ENCODE measurements at regions not wholly inside any gene's neighbourhood (a gene's known extent, or its start where the extent isn't known, plus 50 kb on each side); places are given as distances from the start of the nearest gene placed in this dataset.
"Not testable (repeated sequence)": the region's sequence is repeated elsewhere in the genome, so short reads cannot be mapped to it uniquely, and the experiment has no call there.

DNA sequence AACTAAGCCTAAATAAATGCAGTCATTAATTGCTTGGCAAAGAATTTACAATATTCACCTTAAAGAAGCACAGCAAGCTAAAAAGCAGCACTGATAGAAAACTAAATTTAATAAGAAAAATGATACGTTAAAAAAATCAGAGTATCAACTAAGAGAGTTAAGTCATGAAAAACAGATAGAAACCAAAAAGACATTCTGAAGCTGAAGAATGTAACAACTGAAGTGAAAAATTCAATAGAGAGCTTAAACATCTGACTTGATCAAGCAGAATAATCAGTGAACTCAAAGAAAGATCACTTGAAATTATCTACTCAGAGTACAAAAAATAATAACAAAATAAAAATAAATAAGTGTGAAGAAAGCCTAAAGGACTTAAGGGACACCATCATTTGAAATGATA is 588.0 kb upstream of the HS3ST1 start:
- DNase-seq, result no peak

DNA sequence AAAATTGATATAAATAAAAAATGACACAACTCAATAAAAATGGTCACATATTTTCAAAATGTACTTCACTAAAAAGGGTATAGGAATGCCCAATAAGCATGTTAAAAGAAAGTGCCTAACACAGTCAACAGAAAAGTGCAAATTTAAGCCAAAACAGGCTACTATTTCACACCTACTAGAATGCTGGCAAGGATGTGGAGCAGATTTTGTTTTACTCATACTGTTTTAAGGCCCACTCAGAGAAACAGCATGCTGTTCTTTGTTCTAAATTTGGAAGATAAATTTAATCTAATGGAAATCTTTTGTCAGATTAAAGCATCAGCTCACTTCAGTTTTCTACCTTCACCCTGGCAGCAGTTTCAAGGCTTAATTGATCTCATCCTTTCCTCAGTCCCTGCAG is 576.8 kb upstream of the HS3ST1 start:
- no peak for DNase-seq

DNA sequence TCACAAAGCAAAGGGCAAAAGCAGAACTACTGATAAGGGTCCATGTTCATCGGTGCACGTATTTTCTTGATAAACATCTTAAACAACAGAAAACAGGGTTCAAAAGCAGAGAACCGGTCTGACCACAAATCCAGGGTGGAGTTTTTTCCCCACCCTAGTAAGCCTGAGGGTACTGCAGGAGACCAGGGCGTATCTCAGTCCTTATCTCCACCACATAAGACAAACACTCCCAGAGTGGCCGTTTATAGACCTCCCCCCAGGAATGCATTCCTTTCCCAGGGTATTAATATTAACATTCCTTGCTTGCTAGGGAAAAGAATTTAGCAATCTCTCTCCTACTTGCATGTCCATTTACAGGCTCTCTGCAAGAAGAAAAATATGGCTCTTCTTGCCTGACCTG is 567.9 kb upstream of the HS3ST1 start:
- not testable (repeated sequence) for DNase-seq

DNA sequence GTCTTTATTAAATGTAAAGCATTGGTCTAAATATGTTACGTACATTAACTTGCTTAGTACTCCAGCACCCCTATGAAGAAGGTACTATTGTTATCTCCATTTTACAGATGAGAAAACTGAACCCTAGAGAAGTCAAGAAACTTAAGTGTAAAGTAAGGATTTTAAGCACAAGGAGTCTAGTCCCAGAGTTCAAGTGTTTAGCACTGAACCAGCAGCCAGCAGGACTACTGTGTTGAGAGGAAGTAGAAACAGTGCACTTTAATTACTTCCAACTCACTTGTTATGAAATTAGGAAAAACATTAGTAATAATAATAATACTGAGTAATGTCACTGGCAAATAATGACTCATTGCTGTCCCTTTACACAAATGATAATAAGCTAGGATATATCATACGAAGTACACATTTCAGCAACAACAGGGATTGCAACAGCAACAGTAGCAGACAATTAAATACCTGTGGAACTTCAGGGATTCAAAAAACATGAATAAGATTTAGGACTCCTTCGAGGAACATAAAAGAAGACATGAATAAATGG is 548.1 kb upstream of the HS3ST1 start:
- no peak for DNase-seq

DNA sequence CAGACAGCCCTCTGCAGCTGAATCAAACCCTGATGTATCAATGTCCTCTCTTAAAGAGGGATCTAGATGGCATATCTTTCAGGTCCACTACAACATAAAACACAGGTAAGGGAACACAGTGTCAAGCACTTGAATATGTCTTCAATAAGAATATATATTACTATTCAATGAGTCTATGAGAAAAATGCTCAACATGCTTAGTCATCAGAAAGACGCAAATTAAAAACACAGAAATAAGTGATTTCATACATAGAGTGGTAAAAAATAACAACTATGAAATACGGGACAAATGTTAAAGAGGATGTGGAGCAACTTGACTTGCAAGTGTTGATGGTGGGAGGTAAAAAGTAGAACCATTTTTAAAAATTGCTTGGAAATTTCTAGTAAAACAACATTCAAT is 544.6 kb upstream of the HS3ST1 start:
- no peak for DNase-seq

DNA sequence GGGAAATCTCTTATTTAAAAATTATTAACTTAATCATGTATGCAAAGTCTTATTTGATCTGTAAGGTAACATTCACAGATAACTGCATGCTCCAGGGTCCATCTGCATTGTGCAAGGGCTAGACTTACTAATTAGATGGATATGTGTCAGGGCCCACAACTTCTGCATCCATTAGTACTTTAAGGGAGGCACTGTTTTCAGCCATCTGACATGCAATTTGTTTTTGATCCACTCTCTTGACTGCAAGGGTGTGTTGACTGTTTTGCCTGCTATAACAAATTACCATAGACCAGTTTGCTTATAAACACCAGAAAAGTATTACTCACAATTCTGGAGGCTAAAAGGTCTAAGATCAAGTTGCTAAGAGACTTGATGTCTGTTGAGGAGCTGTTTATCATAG is 542.1 kb upstream of the HS3ST1 start:
- DNase-seq, result no peak

DNA sequence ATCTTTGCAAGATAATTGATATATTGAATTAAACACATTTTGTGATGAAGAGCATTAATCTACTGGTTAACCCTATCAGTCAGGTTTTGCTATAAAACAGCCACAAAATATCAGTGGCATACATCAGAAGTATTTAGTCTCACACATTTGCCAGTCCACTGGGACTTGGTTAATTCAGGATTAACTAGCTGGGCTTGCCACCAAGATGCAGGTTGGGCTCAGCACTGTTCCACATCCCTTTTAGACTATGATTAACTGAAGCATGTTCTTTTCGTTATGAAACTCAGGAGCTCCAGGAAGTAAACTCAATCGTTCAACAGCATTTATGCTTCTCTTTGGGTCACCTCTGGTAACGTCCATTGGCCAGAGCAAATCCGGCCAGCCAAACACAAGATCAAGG is 538.1 kb upstream of the HS3ST1 start:
- no peak for DNase-seq

DNA sequence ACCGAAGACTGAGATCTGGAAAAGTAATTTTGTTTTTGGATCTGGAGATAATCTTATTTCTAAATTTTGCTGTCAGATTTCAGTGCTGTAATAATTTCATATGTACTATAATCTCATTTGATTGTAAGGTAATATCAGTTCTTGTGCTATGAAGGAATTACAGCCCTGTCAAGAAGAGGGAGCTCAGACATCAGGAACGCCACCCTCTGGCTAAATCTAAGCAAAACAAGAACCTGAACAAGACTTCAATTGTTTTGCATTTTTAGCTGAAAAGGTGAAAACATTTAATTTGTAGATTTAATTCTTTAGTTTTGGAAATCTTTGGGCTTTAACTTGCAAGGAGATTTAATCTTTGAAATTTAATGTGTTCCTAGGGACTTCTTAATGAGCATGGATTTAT is 525.4 kb upstream of the HS3ST1 start:
- no peak for DNase-seq

DNA sequence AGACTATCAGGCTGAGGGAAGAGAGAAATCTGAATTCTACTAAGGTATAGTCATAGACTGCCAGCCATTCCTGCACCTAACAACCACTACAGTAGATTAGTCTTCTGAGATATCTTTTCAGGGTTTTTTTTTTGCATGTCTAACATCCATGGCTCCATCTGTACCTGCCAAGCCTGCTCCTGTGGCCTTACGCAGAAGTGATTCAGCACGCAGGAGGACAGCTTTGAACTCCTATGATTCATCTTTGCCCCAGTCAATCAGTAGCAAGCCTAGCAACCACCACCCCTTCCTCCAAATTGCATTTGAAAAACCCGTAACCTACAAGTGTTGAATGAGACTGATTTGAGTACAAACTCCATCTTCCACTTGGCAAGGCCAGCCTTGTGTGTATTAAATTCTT is 520.7 kb upstream of the HS3ST1 start:
- no peak for DNase-seq

DNA sequence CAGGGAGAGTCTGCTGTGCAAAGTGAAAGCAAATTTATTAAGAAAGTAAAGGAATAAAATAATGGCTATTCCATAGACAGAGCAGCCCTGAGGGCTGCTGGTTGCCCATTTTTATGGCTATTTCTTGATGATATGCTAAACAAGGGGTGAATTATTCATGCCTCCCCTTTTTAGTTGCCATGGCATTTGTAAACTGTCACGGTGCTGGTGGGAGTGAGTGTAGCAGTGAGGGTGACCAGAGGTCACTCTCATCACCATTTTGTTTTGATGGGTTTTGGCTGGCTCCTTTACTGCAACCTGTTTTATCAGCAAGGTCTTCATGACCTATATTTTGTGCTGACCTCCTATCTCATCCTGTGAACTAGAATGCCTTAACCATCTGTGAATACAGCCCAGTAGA is 518.9 kb upstream of the HS3ST1 start:
- not testable (repeated sequence) for DNase-seq

DNA sequence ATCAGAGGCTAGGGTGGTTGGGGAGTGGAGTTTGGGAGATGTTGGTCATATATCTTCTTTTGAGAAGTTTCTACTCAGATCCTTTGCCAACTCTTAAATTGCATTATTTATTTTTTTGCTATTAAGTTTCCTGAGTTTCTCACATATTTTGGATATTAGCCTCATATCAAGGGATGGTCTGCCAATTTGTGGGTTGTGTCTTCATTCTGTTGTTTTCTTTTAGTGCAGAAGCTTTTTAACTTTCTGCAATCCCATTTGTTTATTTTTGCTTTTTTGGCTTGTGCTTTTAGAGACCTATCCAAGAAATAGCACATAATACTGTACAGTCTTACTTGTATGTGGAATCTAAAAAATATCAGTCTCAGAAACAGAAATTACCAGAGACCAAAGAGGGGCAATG is 509.2 kb upstream of the HS3ST1 start:
- DNase-seq, result no peak

DNA sequence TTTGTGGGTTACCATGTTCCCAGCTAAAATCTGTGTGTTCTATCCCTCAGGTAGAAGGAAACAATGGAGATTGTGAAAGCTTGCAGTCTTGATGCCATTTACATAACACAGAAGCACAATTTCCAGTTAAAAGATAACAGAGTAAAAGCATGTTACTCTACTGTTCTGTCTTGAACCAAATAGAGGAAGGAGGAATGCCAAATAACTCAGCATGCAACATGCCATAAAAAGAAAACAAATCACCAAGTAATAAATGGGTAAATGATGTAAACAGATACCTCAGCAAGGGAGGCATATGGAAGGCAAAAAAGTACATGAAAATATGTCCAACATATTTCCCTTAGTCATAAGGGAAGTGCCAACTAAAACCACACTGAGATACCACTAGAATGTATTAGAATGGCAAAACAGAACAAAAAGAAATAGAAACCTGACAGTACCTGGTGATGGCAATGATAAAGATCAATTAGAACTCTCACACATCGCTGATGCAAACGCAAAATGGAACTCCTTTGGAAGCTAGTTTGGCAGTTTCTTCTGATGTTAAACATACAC is 502.6 kb upstream of the HS3ST1 start:
- DNase-seq, result no peak

DNA sequence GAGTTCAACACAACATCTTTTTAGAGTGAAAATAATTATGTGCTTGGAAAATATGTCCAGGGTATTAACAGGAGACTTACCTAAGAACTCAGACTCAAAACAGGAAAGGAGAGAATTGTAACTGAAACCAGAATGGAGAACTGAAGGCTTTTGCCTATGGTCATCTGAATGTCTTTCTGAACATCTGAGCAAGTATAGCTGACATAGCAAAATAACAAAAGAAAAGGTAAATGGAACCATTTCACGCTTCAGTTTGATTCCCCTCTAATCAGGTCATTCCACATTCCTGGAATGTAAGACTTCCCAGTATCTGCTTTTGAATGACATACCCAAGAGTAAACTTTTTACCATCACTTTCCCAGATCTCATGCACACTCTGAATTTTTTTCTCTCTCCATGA is 500.4 kb upstream of the HS3ST1 start:
- no peak for DNase-seq

DNA sequence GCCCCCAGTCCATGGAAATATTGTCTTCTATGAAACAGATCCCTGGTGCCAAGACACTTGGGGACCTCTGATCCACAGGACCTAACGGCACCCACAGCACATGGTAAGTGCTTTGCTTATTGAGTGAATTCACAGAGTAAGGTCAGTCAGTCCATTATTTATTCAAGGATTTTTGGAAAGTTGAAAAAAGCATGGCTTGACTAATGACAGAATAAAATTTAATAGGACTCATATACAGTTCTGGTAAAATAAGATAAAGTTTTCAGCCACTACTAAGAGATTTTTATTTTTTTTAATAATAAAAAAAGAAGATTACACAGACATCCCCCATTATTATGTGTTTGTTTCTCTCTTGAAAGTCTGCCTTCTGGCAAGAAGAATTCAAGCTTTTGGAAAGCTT is 490.6 kb upstream of the HS3ST1 start:
- no peak for DNase-seq

DNA sequence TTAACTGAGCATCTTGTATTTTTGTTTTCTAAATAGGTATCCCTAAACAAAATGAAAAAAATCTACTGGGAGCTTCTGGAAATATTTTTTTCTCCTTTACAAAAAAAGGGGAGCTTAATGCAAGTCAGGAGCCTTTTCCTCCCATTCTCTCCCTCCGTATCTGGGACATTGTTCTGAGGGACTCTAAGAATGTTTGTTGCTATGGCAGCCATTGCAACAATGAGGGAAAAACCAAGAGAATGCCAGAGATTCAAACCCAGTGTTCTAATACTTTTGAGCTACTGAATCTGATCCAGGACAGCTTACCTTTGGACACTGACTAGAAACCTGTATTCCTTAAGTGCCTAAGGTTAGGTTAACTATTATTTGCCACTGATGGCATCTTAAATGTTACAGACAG is 485.7 kb upstream of the HS3ST1 start:
- DNase-seq, result no peak

DNA sequence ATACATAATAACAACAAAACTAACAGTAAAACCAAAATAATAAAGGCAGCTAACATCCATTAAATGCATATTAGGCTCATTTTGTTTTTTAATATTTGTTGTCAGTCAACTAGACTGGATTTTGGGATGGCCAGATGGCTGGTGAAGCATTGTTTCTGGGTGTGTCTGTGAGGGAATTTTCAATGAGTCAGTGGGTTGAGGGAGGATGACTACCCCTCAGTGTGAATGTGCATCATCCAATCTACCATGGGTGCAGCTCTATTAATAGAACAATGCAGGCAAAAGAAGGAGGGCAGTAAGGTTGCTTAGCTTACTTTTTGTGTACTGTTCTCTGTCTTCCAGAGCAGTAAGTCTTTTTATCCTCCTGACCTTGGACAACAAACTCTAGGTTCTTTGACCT is 484.2 kb upstream of the HS3ST1 start:
- DNase-seq, result no peak

DNA sequence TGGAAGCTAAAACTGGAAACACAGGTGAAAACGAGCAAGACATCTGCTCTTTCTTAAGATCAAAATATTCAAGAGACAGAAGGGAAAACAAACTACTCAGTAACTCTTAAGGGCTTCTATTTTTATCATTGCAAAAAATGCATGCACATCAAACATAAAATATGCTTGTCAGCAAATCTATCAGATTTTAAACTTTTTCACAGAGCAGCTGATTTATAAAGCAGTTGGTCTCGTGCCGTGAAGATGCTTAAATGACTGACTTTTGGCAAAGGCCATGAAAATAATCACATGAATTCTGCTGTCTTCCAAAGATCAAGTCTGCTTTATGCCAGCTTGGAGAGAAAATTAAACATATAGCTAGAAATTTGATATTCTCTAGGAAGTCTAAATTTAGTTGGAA is 482.1 kb upstream of the HS3ST1 start:
- no peak for DNase-seq

DNA sequence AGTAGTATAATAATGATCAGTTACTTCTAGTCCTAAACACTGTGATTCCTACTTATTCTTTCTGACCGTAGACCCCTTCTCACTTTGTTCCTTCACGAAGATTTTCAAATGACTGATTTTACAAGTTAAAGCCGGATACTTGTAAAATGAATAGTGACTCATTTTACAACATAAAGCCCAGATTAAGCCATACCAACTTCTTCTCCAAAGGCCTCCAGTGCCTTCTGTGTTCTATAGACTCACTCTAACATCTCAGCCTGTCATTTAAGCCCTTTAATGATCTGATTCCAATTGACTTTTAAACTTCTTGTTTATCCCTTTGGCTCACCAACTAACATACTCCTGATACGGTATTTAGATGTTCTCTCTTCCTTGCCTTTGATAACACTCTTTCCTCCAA is 480.0 kb upstream of the HS3ST1 start:
- no peak for DNase-seq

DNA sequence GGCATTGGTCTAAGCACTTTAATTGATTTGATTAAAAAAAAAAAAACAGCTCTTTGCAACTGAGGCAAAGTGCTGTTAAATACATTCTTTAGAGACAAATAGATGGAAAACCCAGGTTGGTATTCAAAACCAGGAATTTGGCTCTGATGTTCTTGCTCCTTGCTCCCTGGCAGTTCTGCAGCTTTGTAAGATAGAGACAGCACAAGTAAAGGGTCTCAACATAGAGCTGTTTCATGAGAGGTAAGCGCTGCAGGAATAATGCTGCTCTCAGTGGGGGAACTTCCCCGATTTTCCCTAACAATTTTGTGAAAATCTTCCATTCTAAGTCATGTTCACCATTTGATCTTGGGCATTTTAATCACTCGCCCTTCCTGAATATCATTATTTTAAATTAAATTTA is 479.5 kb upstream of the HS3ST1 start:
- no peak for DNase-seq

DNA sequence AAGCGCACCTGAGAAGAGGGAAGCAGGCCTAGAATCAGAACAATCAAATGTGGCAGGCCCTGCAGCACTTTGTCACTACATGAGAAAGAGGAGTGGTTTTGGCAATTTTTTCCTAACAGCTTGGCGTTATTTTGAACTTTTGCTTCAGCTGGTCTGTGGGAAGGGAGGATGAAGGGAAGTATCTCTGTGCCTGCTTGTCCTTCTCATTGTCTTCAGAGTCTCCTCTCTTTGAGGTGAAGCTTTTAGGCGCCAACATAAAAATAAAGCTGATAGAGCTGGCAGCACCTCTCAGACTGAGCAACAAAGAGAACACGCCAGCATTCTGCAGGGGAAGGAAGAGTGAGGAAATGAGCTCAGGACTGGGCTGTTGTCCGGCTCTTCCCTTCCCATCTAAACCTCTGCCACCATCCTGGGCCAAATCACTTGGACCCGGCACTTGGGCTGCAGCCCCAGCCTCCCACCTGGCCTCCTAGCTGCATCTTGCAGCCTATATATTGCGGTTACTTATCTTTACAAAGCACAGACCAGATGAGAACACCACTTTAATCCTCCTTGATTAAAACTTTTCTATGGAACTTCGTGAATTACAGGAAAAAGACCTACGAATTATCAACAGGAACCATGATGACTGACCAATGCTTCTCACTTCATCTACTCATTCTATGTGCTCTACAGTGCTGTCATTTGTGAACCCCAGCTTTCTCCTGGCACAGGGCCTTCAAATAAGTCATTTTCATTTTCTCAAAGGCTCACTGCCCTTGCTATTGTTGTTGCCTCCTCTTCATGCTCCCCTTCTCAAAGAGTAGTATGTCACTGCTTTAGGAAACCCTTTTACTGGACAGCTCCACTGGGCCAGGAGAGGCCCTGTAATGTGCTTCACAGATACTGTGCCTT is 476.4 kb upstream of the HS3ST1 start:
- no peak for DNase-seq

DNA sequence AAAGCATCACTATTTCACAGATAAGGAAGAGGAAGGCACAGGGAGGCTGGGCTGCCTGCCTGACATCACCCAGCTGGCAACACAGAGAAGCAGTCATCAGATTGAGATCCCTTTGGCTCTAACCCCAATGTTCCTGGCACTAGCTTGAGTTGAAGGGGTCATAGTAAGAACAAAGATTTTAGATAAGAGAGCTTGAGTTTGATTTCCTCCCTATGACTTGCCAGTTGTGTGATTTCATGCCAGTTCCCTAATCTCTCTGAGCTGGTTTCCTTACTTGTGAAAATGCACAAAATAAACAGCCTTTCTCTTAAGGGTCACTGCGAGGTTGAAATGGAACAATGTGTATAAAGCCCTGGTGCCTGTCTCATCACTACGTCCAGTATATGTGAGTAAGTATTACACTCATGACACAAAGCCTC is 475.4 kb upstream of the HS3ST1 start:
- DNase-seq, result no peak

DNA sequence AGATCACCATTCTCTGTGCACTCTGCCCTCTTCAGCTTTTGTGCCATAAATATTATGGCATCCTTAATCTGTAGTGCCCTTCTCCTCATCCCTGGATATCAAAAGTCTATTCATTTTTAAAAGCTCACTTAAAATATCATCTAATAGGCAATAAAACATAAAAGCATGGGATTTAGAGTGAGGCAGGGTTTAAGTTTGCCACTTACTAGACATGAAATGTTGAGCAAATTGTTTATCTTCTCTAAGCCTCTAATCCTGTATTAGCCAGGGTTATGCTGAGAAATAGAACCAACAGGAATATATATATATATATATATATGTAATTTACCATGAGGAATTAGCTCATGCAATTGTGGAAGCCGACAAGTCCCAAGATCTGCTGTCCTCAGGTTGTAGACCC is 472.4 kb upstream of the HS3ST1 start:
- no peak for DNase-seq

DNA sequence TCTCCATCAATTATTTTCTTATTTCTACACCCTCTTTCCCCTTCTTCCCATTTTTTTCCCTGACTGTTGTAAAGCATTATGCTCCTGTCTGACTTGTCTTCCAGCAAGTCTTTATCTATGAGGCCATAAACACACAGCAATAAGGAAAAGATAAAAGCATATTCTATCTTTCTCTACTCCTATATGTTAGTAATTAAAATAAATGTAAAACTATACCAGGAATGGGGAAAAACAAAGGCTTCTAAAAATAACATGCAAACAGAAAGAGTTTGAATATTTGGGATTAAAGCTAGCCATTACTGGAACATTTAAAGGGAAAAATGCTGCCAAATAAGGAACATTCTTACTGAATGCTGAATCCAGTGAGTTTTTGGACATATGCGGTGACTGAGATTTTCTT is 471.7 kb upstream of the HS3ST1 start:
- no peak for DNase-seq

DNA sequence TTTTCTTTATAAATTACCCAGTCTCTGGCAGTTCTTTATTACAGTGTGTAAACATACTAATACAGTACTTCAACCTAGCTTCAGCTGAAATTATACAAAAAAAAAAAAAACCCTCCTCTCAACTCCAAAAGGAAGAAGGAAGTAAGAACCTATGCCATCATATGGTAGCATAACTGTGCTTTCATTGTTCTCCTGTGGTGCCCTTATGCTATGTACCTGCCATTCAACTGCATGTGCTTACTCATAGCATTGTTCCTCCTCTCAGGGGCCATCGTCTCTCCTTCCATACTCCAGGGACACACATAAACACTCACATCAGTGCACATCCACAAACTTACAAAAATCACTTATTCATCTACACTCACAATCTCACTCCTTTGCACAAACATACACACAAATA is 470.1 kb upstream of the HS3ST1 start:
- DNase-seq, result no peak

DNA sequence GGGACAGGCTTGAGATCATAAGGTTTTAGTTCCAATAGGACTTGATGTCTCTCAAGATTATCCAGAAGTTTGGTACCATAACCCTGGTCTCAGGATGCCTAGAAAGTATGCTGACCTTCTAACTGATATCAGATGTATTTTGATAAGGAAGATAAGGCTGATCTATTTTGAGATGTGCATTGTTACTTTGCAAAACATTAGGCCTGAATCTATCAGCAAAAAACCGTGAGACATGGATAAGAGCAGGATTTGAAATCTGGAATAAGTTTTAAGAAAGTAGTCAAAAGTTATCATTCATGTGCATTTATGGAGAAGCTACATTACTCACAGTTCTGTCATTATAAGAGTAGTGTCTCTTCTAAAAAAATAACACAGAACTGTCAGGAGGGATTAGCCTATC is 467.1 kb upstream of the HS3ST1 start:
- no peak for DNase-seq
